Retinal pigment epithelial cell (primary cell): ENCODE measurements at regions not wholly inside any gene's neighbourhood (a gene's known extent, or its start where the extent isn't known, plus 50 kb on each side); places are given as distances from the start of the nearest gene placed in this dataset.

ENCODE experiments used
- DNase-seq: peaks from one replicate; pipeline ENCODE4 v3.0.0-alpha.2; 2010; ENCODE audit warnings: low read depth
- H3K4me3 ChIP-seq: 2 replicates; pipeline ENCODE4 v1.5.1; 2011; ENCODE audit warnings: mild to moderate bottlenecking, low read length, control low read depth, moderate library complexity
- TF ChIP-seq, protein P1 (sequence below): conservative IDR thresholded peaks from 2 replicates; pipeline ENCODE4 v1.5.1; 2011; ENCODE audit warnings: low read depth, low read length, control low read depth, inconsistent platforms

- DNase-seq = peak; percentile 24
- no peak overlapping the region for H3K4me3 ChIP-seq
- TF ChIP-seq, protein P1, sequence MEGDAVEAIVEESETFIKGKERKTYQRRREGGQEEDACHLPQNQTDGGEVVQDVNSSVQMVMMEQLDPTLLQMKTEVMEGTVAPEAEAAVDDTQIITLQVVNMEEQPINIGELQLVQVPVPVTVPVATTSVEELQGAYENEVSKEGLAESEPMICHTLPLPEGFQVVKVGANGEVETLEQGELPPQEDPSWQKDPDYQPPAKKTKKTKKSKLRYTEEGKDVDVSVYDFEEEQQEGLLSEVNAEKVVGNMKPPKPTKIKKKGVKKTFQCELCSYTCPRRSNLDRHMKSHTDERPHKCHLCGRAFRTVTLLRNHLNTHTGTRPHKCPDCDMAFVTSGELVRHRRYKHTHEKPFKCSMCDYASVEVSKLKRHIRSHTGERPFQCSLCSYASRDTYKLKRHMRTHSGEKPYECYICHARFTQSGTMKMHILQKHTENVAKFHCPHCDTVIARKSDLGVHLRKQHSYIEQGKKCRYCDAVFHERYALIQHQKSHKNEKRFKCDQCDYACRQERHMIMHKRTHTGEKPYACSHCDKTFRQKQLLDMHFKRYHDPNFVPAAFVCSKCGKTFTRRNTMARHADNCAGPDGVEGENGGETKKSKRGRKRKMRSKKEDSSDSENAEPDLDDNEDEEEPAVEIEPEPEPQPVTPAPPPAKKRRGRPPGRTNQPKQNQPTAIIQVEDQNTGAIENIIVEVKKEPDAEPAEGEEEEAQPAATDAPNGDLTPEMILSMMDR = no peak
Measured at GRCh38 chr4:92198711-92199110, 105.1 kb upstream of the GRID2 start.

GRCh38 chr4:92199135-92199534 is 104.6 kb upstream of the GRID2 start:
- TF ChIP-seq, protein P1 = no peak
- no peak for DNase-seq
- H3K4me3 ChIP-seq = no peak overlapping the region

DNA sequence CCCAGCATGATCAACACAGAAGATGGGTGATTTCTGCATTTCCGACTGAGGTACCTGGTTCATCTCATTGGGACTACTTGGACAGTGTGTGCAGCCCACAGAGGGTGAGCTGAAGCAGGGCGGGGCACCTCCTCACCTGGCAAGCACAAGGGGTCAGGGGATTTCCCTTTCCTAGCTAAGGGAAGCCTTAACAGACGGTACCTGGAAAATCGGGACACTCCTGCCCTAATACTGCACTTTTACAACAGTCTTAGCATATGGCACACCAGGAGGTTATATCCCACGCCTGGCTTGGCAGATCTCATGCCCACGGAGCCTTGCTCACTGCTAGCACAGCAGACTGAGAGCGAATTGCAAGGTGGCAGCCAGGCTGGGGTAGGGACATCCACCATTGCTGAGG is 92.9 kb upstream of the GRID2 start:
- DNase-seq = no peak
- TF ChIP-seq, protein P1 = no peak
- H3K4me3 ChIP-seq = no peak overlapping the region

GRCh38 chr4:92215476-92215875 is 88.3 kb upstream of the GRID2 start:
- H3K4me3 ChIP-seq = no peak overlapping the region
- TF ChIP-seq, protein P1 = no peak
- DNase-seq = no peak

GRCh38 chr4:92231511-92231910 is 72.3 kb upstream of the GRID2 start:
- no peak for DNase-seq
- TF ChIP-seq, protein P1 = no peak
- no peak overlapping the region for H3K4me3 ChIP-seq

- H3K4me3 ChIP-seq = no peak overlapping the region
Measured at GRCh38 chr4:92232566-92232965, 71.2 kb upstream of the GRID2 start.

More at GRCh38 chr4:92232566-92232965, 71.2 kb upstream of the GRID2 start:
- TF ChIP-seq, protein P1 = no peak
- no peak for DNase-seq
